Activated CD4-positive, alpha-beta T cell treated with anti-CD3 and anti-CD28 coated beads, Interleukin-2, amount 10 ng/mL, durations not matched to agents 24 days and 14 days (primary cell): ENCODE measurements at regions not wholly inside any gene's neighbourhood (a gene's known extent, or its start where the extent isn't known, plus 50 kb on each side); places are given as distances from the start of the nearest gene placed in this dataset.
"Not testable (repeated sequence)": the region's sequence is repeated elsewhere in the genome, so short reads cannot be mapped to it uniquely, and the experiment has no call there.

ENCODE experiments used
- DNase-seq: peaks from one replicate; pipeline ENCODE4 v3.0.0; 2022
- H3K27ac Mint-ChIP-seq: one replicate; pipeline ENCODE4 v1.8.0; 2022; ENCODE audit warnings: mild to moderate bottlenecking, mixed read lengths
- H3K27me3 Mint-ChIP-seq: one replicate; pipeline ENCODE4 v1.8.0; 2022; ENCODE audit warnings: mixed read lengths
- H3K36me3 Mint-ChIP-seq: one replicate; pipeline ENCODE4 v1.8.0; 2022; ENCODE audit warnings: low read depth, mild to moderate bottlenecking, mixed read lengths
- H3K4me1 Mint-ChIP-seq: one replicate; pipeline ENCODE4 v1.8.0; 2021; ENCODE audit warnings: mixed read lengths
- H3K4me3 Mint-ChIP-seq: one replicate; pipeline ENCODE4 v1.8.0; 2022; ENCODE audit warnings: mild to moderate bottlenecking, moderate library complexity, mixed read lengths
- H3K9me3 Mint-ChIP-seq: one replicate; pipeline ENCODE4 v1.8.0; 2021; ENCODE audit warnings: mixed read lengths
- intact Hi-C: fragments of 100-400 bp; cut with micrococcal nuclease; formaldehyde crosslinking; loops from one replicate; pipeline ENCODE4 v1.15.1; 2023

DNA sequence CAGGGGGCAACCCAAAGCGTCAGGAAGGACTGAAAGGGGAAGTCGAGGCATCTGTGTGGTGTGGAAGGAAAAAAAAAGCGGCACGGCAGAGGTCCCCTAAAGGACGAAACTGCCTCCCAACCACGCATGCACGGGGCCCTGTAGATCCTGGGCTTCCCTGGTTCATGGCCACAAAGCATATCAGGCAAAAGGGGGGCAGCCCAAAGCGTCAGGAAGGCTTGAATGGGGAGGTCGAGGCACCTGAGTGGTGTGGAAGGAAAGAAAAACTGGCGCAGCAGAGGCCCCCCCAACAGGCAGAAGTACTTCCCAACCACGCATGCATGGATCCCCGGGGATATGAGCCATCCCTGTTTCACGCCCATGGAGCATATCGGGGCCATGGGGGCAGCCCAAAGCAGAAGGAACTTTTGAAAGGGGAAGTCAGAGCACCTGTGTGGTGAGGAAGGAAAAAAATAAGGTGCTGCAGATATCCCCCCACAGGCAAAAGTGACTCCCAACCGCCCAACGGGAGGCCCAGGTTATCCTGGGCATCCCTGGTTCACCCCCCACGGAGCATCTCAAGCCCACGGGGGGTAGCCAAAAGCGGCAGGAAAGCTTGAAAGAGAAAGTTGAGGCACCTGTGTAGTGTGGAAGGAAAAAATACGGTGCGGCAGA lies 581.2 kb downstream of the ALG10 start:
- H3K9me3 Mint-ChIP-seq: peaks cover 9% of the 10 kb centered on the region
- no peaks in the 10 kb centered on the region for H3K36me3 Mint-ChIP-seq
- intact Hi-C loops: no loop called here
- no peak for DNase-seq
- H3K27me3 Mint-ChIP-seq: no peaks in the 10 kb centered on the region
- no peak overlapping the region for H3K27ac Mint-ChIP-seq
- no peak overlapping the region for H3K4me3 Mint-ChIP-seq
- H3K4me1 Mint-ChIP-seq: no peaks in the 10 kb centered on the region

DNA sequence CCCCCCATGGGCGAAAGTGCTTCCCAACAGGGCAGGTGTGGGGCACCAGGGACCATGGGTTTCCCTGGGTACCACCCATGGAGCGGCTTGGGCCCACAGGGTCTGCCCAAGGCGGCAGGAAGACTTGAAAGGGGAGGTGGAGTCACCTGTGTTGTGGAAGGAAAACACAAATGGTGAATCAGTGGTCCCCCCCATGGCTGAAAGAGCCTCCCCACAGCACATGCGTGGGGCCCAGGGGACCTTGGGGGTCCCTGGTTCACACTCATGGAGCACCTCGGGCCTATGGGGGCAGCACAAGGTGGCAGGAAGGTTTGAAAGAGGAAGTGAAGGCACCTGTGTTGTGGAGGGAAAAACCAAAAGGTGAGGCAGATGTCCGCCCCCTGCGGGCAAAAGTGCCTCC lies 581.9 kb downstream of the ALG10 start:
- no peaks in the 10 kb centered on the region for H3K4me1 Mint-ChIP-seq
- H3K36me3 Mint-ChIP-seq: no peaks in the 10 kb centered on the region
- H3K4me3 Mint-ChIP-seq: no peak overlapping the region
- no peak overlapping the region for H3K27ac Mint-ChIP-seq
- intact Hi-C loops: no loop called here
- H3K9me3 Mint-ChIP-seq: peaks cover 9% of the 10 kb centered on the region
- no peak for DNase-seq
- H3K27me3 Mint-ChIP-seq: no peaks in the 10 kb centered on the region

- Mint-ChIP-seq H3K4me3 (no peak overlapping the region), H3K9me3 (peaks cover 9% of the 10 kb centered on the region), H3K4me1 (no peaks in the 10 kb centered on the region), H3K36me3 (no peaks in the 10 kb centered on the region), H3K27ac (no peak overlapping the region), H3K27me3 (no peaks in the 10 kb centered on the region)
- intact Hi-C loops: no loop called here
- DNase-seq: no peak
These were observed 582.6 kb downstream of the ALG10 start for GRCh38 chr12:34604631-34605509.

DNA sequence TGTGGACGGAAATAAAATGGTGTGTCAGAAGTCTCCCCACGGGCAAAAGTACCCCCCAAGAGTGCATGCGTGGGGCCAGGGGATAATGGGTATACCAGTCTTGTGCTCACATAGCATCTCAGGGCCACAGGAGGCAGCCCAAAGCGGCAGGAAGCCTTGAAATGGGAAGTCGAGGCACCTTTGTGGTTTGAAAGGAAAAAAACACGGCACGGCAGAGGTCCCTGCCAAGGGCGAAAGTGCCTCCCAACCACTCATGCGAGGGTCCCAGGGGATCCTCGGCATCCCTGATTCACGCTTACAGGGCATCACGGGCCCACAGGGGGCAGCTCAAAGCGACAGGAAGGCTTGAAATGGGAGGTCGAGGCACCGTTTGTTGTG lies 583.2 kb downstream of the ALG10 start:
- Mint-ChIP-seq H3K36me3 (no peaks in the 10 kb centered on the region), H3K4me1 (no peaks in the 10 kb centered on the region), H3K9me3 (peaks cover 4% of the 10 kb centered on the region), H3K27me3 (no peaks in the 10 kb centered on the region), H3K27ac (no peak overlapping the region), H3K4me3 (no peak overlapping the region)
- intact Hi-C loops: no loop called here
- no peak for DNase-seq

GRCh38 chr12:34605955-34606748 lies 583.9 kb downstream of the ALG10 start:
- no peak overlapping the region for H3K4me3 Mint-ChIP-seq
- no peak for DNase-seq
- no peak overlapping the region for H3K27ac Mint-ChIP-seq
- intact Hi-C loops: no loop called here
- H3K4me1 Mint-ChIP-seq: no peaks in the 10 kb centered on the region
- no peaks in the 10 kb centered on the region for H3K27me3 Mint-ChIP-seq
- peaks cover 4% of the 10 kb centered on the region for H3K9me3 Mint-ChIP-seq
- no peaks in the 10 kb centered on the region for H3K36me3 Mint-ChIP-seq

DNA sequence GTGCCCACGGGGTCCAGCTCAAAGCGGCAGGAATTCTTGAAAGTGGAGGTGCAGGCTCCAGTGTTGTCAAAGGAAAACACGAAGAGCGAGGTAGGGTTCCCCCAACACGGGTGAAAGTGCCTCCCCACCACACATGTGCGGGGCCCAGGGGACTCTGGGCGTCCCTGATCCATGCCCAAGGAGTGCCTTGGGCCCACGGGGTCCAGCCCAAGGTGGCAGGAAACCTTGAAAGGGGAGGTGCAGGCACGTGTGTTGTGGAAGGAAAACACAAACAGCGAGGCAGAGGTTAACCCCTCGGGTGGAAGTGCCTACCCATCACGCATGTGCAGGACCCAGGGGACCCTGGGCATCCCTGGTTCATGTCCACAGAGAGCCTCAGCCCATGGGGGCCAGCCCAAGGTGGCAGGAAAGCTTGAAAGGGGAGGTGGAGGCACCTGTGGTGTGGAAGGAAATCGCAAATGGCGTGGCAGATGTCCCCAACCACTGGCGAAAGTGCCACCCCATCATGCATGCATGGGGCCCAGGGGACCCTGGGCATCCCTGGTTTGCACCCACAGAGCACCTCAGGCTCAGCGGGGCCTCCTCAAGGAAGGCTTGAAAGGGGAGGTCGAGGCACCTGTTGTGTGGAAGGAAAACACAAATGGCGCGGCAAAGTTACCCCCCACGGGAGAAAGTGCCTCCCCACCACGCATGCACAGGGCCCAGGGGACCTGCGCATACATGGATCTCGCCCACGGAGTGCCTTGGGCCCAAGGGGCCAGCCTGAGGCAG lies 584.6 kb downstream of the ALG10 start:
- H3K9me3 Mint-ChIP-seq: peaks cover 9% of the 10 kb centered on the region
- no peak overlapping the region for H3K27ac Mint-ChIP-seq
- no peaks in the 10 kb centered on the region for H3K4me1 Mint-ChIP-seq
- no peaks in the 10 kb centered on the region for H3K27me3 Mint-ChIP-seq
- H3K36me3 Mint-ChIP-seq: no peaks in the 10 kb centered on the region
- intact Hi-C loops: no loop called here
- no peak overlapping the region for H3K4me3 Mint-ChIP-seq
- DNase-seq: no peak

DNA sequence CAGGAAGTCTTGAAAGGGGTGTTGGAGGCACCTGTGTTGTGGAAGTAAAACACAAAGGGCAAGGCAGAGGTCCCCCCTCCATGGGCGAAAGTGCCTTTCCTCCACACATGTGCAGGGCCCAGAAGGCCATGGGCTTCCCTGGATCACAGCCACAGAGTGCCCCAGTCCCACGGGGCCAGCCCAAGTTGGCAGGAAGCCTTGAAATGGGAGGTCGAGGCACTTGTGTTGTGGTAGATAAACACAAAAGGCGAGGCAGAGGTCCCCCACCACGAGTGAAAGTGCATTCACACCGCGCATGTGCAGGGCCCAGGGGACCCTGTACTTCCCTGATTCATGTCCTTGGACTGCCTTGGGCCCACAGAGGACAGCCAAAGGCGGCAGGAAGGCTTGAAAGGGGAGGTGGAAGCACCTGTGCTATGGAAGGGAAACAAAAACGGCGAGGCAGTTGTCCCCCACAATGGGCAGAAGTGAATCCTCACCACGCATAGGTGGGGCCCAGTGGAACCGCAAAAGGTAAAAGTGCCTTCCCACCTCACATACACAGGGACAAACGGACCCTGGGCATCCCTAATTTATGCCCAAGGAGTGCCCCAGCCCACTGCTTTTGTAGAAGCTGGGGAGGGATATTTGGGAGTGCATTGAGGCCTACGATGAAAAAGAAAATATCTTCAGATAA lies 585.4 kb downstream of the ALG10 start:
- no peak for DNase-seq
- Mint-ChIP-seq H3K36me3 (no peaks in the 10 kb centered on the region), H3K27me3 (no peaks in the 10 kb centered on the region), H3K27ac (no peak overlapping the region), H3K4me1 (no peaks in the 10 kb centered on the region), H3K4me3 (no peak overlapping the region), H3K9me3 (peaks cover 9% of the 10 kb centered on the region)
- intact Hi-C loops: no loop called here

- intact Hi-C loops, H3K4me3 Mint-ChIP-seq, H3K4me1 Mint-ChIP-seq, DNase-seq, H3K36me3 Mint-ChIP-seq, H3K27ac Mint-ChIP-seq, H3K27me3 Mint-ChIP-seq: not testable (repeated sequence)
- peaks cover 16% of the 10 kb centered on the region for H3K9me3 Mint-ChIP-seq
These were observed 591.7 kb downstream of the ALG10 start for GRCh38 chr12:34613988-34614387.

GRCh38 chr12:34625116-34625515 lies 602.8 kb downstream of the ALG10 start:
- H3K27ac Mint-ChIP-seq: no peak overlapping the region
- H3K27me3 Mint-ChIP-seq: no peaks in the 10 kb centered on the region
- no peak for DNase-seq
- H3K36me3 Mint-ChIP-seq: no peaks in the 10 kb centered on the region
- H3K4me3 Mint-ChIP-seq: no peak overlapping the region
- intact Hi-C loops: loop anchor here (10.0 kb wide), 1 partner anchor 500 kb away; no protein-coding TSS in a partner anchor
- peaks cover 19% of the 10 kb centered on the region for H3K9me3 Mint-ChIP-seq
- no peaks in the 10 kb centered on the region for H3K4me1 Mint-ChIP-seq

DNA sequence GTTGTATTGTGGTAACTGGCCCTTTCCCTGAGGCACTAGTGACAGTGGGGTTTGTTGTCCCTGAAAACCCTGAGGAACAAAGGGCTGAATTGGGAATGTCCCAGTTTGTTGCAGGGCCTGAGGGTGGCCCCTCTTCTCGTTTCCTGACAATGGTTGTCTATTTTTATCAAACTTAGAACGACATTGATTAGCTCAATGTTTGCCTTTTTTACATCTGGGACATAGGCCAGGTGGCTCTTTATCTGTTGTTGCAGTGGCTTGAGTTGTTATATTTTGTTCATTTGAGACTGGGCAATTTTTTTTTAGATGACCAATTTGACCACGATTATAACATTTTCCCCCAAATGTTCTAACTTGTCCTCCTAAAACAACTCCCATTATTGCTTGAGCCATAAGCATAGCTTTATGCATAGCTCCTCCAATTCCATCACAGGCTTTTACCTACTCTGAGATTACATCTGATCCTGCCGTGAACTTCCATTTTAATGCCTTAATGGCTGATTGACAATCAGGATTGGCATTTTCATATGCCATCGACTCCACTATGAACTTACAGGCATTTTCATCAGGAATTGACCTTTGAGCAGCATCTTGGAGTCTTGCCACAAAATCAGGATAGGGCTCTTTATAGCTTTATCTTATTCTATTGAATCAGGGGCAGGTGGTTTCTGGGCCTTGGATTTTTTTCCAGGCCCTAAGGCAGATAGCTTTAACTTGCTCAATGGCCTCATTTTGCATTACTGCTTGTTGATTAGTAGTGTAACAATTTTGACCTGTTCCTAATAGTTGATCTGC lies 604.3 kb downstream of the ALG10 start:
- Mint-ChIP-seq H3K27ac (no peak overlapping the region), H3K4me1 (no peaks in the 10 kb centered on the region), H3K36me3 (no peaks in the 10 kb centered on the region), H3K27me3 (no peaks in the 10 kb centered on the region), H3K4me3 (no peak overlapping the region), H3K9me3 (peaks cover 18% of the 10 kb centered on the region)
- intact Hi-C loops: loop anchor here (10.0 kb wide), 1 partner anchor 502 kb away; no protein-coding TSS in a partner anchor
- no peak for DNase-seq
